Sigmoid colon (tissue), 4 donors: ENCODE measurements at regions not wholly inside any gene's neighbourhood (a gene's known extent, or its start where the extent isn't known, plus 50 kb on each side); places are given as distances from the start of the nearest gene placed in this dataset.

Experiments used
- CTCF ChIP-seq, 4 experiments: fragments of 450-650 bp in 3 of 4; fragments of 200-600 bp in 1 of 4; IDR thresholded peaks; one replicate each; pipeline ENCODE4 v1.5.1; 2016 to 2019; ENCODE audit warnings: antibody characterized with exemption in 4 of 4, mild to moderate bottlenecking in 3 of 4, moderate library complexity in 2 of 4
- POLR2A ChIP-seq, 2 donors: fragments of 450-650 bp; IDR thresholded peaks; one replicate each; pipeline ENCODE4 v1.6.1; 2016; ENCODE audit warnings: antibody characterized with exemption in 2 of 2, mild to moderate bottlenecking in 2 of 2, moderate library complexity in 2 of 2
- POLR2AphosphoS5 ChIP-seq, 4 donors: sonication (generic); formaldehyde crosslinking; IDR thresholded peaks; one replicate each; pipeline ENCODE4 v1.6.1; 2017; ENCODE audit warnings: antibody characterized with exemption in 4 of 4

- TF ChIP-seq POLR2A (IDR thresholded peaks at IDR 0.05) (no peak), CTCF (IDR thresholded peaks at IDR 0.05) (no peak), POLR2AphosphoS5 (IDR thresholded peaks at IDR 0.05) (no peak)
These were observed 66.4 kb upstream of the HHIP start for GRCh38 chr4:144579411-144580030.
